ENCODE measurements at regions not wholly inside any gene's neighbourhood (a gene's known extent, or its start where the extent isn't known, plus 50 kb on each side); places are given as distances from the start of the nearest gene placed in this dataset.

- no peak for TF ChIP-seq POLR2AphosphoS5 (IDR thresholded peaks at IDR 0.05; ENCODE audit: low read depth, low read length)
- TF ChIP-seq FOXP2 (optimal IDR thresholded peaks at IDR 0.05; ENCODE audit: borderline replicate concordance, extremely low read depth, extremely low read length, insufficient read depth) = no peak
- TF ChIP-seq SIN3A (IDR thresholded peaks at IDR 0.05; ENCODE audit: borderline replicate concordance, insufficient read depth, low read length) = no peak
- TF ChIP-seq TAF1 (IDR thresholded peaks at IDR 0.05; ENCODE audit: borderline replicate concordance, insufficient read depth, low read length) = no peak
- TF ChIP-seq, protein P1, sequence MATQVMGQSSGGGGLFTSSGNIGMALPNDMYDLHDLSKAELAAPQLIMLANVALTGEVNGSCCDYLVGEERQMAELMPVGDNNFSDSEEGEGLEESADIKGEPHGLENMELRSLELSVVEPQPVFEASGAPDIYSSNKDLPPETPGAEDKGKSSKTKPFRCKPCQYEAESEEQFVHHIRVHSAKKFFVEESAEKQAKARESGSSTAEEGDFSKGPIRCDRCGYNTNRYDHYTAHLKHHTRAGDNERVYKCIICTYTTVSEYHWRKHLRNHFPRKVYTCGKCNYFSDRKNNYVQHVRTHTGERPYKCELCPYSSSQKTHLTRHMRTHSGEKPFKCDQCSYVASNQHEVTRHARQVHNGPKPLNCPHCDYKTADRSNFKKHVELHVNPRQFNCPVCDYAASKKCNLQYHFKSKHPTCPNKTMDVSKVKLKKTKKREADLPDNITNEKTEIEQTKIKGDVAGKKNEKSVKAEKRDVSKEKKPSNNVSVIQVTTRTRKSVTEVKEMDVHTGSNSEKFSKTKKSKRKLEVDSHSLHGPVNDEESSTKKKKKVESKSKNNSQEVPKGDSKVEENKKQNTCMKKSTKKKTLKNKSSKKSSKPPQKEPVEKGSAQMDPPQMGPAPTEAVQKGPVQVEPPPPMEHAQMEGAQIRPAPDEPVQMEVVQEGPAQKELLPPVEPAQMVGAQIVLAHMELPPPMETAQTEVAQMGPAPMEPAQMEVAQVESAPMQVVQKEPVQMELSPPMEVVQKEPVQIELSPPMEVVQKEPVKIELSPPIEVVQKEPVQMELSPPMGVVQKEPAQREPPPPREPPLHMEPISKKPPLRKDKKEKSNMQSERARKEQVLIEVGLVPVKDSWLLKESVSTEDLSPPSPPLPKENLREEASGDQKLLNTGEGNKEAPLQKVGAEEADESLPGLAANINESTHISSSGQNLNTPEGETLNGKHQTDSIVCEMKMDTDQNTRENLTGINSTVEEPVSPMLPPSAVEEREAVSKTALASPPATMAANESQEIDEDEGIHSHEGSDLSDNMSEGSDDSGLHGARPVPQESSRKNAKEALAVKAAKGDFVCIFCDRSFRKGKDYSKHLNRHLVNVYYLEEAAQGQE (IDR thresholded peaks at IDR 0.05; ENCODE audit: insufficient read depth in 1 of 2, low read depth in 2 of 2, low read length in 2 of 2) = no peak
These were observed 193.7 kb downstream of the TFAP2A start for GRCh38 chr6:10221178-10221577.

DNA sequence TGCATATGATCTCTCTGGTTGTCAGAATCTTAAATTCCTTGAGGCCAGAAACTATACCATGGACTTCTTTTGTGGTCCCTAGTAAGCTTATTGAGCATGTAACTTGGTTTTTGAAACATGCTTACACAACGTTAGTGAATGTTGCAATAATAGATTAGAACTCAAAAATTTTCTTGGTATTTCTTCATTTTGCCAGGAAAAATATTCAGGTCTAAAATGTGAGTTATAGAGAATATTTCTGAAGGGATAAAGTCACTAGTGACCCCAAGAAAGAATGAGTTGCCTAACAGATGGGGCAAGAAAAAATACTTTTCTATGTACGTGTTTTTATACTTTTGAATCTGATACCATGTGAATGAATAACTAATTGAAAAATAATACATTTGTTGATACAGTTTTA lies 195.4 kb downstream of the TFAP2A start:
- no peak for TF ChIP-seq SIN3A (IDR thresholded peaks at IDR 0.05; ENCODE audit: borderline replicate concordance, insufficient read depth, low read length)
- TF ChIP-seq TAF1 (IDR thresholded peaks at IDR 0.05; ENCODE audit: borderline replicate concordance, insufficient read depth, low read length) = no peak
- no peak for TF ChIP-seq POLR2AphosphoS5 (IDR thresholded peaks at IDR 0.05; ENCODE audit: low read depth, low read length)
- TF ChIP-seq FOXP2 (optimal IDR thresholded peaks at IDR 0.05; ENCODE audit: borderline replicate concordance, extremely low read depth, extremely low read length, insufficient read depth) = no peak
- TF ChIP-seq, protein P1 (IDR thresholded peaks at IDR 0.05; ENCODE audit: insufficient read depth in 1 of 2, low read depth in 2 of 2, low read length in 2 of 2) = no peak

- TF ChIP-seq SIN3A (IDR thresholded peaks at IDR 0.05; ENCODE audit: borderline replicate concordance, insufficient read depth, low read length) (no peak), FOXP2 (optimal IDR thresholded peaks at IDR 0.05; ENCODE audit: borderline replicate concordance, extremely low read depth, extremely low read length, insufficient read depth) (no peak), POLR2AphosphoS5 (IDR thresholded peaks at IDR 0.05; ENCODE audit: low read depth, low read length) (no peak), TAF1 (IDR thresholded peaks at IDR 0.05; ENCODE audit: borderline replicate concordance, insufficient read depth, low read length) (no peak)
- TF ChIP-seq, protein P1 (IDR thresholded peaks at IDR 0.05; ENCODE audit: insufficient read depth in 1 of 2, low read depth in 2 of 2, low read length in 2 of 2) = no peak
These were observed 197.8 kb downstream of the TFAP2A start for GRCh38 chr6:10217111-10217510.

DNA sequence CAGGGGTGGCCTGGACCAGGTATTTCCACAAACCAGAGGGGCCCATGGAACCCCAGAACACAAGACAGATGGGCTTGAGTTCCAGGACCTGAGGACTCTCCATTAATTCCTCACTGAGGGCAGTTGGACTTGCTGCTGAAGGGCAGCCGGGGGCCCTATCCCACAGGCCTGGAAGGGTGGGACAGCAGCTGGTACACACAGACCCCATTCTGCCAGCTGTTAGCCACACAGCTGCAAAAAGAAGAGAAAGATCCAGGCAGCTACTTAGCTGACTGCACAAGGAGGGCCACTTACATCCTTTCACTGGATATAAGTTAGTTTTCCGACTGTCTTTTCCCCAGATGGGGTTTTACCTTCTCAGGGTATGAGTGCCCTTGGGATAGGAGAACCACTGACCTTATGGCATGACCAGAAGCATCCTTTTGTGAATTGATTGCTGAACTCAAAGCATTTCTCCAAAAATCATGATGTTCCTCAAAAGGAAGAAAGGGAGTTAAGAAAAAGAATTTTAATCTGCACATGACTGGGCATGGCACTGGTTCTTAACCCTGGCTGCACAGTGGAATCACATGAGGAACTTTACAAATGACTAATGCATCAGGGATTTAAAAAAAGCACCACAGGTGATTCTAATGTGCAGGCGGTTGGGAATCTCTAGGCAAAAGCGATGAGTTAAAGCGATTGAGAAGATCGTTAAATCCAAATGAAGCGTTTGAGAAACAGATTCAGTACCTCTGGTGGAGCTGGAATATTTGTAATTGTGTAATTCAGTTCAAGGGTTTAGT lies 199.4 kb downstream of the TFAP2A start:
- TF ChIP-seq FOXP2 (optimal IDR thresholded peaks at IDR 0.05; ENCODE audit: borderline replicate concordance, extremely low read depth, extremely low read length, insufficient read depth) = no peak
- TF ChIP-seq, protein P1 (IDR thresholded peaks at IDR 0.05; ENCODE audit: insufficient read depth in 1 of 2, low read depth in 2 of 2, low read length in 2 of 2) = no peak
- no peak for TF ChIP-seq POLR2AphosphoS5 (IDR thresholded peaks at IDR 0.05; ENCODE audit: low read depth, low read length)
- TF ChIP-seq TAF1 (IDR thresholded peaks at IDR 0.05; ENCODE audit: borderline replicate concordance, insufficient read depth, low read length) = no peak
- no peak for TF ChIP-seq SIN3A (IDR thresholded peaks at IDR 0.05; ENCODE audit: borderline replicate concordance, insufficient read depth, low read length)

All from PFSK-1 (cell line).